Mammary epithelial cell (primary cell): ENCODE measurements at regions not wholly inside any gene's neighbourhood (a gene's known extent, or its start where the extent isn't known, plus 50 kb on each side); places are given as distances from the start of the nearest gene placed in this dataset.

Source experiments
- CTCF ChIP-seq, 2 donors: IDR thresholded peaks in 1 of 2; conservative IDR thresholded peaks in 1 of 2; 2 replicates each; pipeline ENCODE4 v1.5.1; 2011 to 2012; ENCODE audit warnings: inconsistent platforms in 2 of 2, low read length in 2 of 2, mild to moderate bottlenecking in 2 of 2, control low read depth in 1 of 2, low read depth in 1 of 2; ENCODE audit not compliant: insufficient read depth in 1 of 2; ENCODE audit errors: extremely low read depth in 1 of 2
- EZH2 ChIP-seq: IDR thresholded peaks from 2 replicates; pipeline ENCODE4 v1.6.1; 2012; ENCODE audit warnings: low read length, inconsistent platforms, borderline replicate concordance

- no peak for TF ChIP-seq CTCF (conservative IDR thresholded peaks at IDR 0.05 in 1 of 2, IDR thresholded peaks at IDR 0.05 in 1 of 2; ENCODE audit: extremely low read depth in 1 of 2, insufficient read depth in 1 of 2, low read depth in 1 of 2, low read length in 2 of 2)
- TF ChIP-seq EZH2: no peak
These were observed 359.7 kb upstream of the PCDH15 start for GRCh38 chr10:55160655-55161283.
